Glomerular endothelial cell (primary cell): ENCODE measurements at regions not wholly inside any gene's neighbourhood (a gene's known extent, or its start where the extent isn't known, plus 50 kb on each side); places are given as distances from the start of the nearest gene placed in this dataset.

ENCODE experiments used
- DNase-seq: peaks from one replicate; pipeline ENCODE4 v3.0.0-alpha.2; 2011; ENCODE audit warnings: low read depth, low spot score; ENCODE audit errors: extremely low read depth

DNA sequence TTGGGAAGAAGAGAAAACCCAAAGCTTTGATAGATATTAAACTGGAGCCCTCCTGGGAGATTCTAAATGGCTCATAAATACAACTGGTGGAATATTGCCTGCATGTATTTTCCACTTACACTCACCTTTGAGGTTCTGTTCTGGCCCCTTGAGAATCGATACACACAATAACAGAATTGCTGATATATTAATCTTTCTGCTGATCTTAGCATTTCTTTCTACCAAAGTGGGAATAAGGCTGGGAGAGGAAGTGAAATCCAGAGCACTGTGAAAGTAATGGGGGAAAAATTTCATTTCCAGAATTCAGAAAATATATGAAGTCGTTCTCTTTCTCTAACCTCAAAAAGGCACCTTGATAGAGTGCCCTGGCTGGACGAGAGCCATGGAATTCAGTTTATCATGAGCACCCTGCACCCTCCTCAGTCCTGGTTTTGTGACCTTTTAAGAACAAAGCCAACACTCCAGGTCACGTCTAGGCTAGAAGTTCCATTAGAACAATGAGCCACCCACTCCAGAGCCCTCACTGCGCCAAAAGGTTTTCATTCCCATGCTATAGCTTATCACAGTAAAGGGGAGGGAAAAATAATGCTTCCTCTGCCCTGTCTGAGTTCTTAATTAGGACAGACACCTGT lies 244.5 kb downstream of the CD83 start:
- DNase-seq, result no peak

DNA sequence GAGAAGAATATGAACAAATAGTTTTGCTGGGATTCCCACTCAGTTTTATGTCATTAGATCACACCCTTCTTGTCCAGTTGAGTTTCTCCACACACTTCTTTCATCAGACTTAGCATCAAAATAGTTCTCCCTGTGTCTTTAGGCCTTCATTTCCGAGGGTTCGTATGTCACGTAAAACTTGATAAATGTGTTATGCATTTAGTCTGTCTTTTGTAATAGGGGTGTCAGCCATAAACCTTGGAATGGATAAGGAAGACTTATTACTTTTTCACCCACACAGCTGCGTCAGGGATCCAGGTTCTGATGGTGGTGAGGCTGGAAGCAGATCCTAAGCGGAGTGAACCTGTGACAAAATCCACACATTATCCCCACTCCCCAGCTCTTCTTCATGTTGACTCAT lies 246.8 kb downstream of the CD83 start:
- no peak for DNase-seq

DNA sequence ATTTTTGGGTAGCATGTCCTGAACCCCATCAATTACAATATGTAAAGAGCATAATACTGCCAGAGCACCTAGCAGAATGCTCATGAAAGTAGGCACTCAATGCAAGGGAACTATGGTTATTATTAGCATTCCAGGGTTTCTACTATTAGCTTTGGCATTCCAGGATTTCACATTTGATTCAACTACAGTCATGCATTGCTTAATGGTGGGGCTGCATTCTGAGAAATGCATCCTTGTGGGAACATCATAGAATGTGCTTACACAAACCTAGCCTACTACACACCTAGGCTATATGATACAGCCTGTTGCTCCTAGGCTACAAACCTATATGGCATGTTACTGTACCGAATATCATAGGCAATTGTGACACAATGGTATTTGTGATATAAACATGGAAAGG lies 247.8 kb downstream of the CD83 start:
- DNase-seq, result no peak

DNA sequence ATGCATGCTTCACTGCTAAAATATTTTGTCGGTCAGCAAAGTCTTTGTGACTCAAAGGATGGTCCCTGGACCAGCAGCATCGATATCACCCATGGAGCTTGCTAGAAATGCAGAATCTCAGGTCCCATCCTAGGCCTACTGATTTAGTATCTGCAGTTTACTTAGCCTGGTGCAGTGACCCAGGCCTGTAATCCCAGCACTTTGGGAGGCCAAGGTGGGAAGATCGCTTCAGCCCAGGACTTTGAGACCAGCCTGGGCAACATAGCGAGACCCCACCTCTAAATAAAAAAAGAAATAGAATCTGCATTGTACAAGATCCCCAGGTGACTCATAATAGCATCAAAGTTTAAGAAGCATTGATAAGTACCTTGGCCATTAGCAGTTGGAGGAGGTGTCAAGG lies 248.7 kb downstream of the CD83 start:
- no peak for DNase-seq

DNA sequence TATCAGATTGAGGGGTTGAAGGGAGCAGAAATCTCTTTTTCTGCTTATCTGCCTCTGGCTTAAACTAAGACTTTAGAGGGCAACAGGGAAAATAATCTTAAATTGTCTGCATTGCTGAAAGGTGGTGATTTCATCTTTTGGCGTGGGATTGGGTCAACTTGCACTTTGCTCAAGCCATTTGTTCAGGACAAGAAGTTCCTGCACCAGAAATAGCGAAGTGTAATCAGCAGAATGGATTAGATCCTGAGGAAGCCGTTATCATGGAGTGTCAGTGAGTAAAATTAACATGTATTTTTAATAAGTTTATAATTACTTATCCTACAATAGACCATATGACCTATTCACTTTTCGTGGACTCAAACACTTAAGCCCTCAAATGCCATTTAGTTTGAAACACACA lies 249.3 kb downstream of the CD83 start:
- DNase-seq, result no peak

DNA sequence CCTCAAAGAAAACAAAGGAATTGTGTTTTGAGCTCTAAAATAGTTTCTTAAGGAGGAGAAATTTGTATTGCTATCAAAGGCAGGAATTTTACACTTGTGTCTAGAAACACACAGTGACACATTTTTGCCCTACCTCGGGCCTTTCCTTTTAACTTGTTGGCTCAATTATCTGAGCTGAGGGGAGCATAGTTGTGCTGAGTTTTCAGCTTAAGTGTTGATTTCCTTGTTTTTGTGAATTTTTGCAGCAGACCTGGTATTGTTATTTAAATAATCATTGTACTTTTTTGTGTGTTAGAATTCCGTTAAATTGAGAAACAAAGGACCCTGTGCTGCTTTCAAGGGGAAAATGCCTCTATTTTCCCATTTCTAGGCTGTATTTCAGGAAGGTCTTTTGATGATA lies 249.7 kb downstream of the CD83 start:
- no peak for DNase-seq

DNA sequence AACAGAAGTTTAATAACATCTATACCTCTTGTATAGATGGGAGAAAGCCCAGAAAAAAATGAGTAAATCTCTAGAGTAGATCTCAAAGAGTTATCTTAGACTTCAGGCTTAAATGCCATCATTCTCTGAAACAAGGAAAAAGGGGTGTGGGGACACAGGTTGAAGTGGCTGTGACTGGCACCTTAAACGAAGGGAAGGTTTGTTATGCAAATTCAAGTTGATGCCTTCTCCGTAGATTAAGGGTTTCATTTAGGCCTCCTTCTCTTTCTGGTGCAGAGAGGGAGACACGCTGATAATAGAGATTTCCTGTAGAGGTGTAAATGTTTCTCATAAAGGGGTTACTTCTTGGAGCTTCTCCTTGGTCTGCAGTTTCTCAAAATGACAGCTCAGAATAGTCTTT lies 252.1 kb downstream of the CD83 start:
- DNase-seq, result no peak

DNA sequence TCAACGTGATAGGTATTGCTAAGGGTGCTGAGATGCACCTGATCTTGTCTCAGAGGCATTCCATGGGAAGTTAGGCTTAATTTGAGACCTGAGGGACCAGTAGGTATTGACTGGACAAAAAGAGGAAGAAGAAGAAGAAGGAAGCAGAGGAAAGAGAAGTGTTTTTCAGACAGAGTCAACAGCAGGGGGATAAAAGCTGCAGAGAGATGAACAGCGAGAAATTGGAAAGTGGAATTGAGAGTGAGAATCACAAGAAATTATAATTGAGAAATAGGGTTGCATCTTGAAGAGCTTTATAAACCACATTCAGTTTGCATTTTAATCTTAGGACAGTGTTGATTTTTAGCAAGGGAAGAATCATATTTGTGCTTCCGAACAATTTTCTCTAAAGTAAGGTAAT lies 254.0 kb downstream of the CD83 start:
- DNase-seq, result no peak

DNA sequence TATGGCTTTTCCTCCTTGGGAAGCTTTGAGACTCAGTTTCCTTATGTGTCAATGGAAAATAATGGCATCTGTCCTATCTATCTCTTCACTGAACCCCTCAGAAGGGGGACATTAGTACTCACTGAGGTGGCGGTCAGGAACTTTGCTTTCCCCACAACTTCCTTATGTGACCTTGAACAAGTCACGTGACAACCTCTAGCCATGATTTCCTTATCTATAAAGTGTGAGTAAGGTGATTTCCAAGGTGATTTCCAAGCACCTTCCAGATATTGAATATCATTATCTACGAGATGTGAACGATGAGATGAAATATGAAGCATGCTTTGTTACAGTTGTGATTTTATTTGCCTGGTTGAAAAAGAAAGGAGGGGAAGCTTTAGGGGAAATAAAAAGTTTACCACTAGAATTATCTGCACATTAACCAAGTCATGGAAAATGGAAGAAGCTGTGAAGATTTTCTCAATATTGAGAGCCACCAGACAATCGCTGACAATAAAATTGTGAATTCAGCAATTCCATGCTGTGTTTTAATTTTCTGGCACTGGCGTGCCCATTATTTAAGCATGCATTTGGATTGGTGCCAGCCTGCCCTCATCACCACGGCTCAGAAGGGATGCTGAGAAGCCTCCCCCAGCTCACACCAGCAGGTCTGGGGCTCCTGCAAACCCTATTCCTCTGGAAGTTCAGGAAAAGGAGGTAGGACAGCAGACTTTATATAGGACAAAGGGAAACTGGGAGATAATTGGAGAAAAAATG lies 255.3 kb downstream of the CD83 start:
- DNase-seq, result no peak

DNA sequence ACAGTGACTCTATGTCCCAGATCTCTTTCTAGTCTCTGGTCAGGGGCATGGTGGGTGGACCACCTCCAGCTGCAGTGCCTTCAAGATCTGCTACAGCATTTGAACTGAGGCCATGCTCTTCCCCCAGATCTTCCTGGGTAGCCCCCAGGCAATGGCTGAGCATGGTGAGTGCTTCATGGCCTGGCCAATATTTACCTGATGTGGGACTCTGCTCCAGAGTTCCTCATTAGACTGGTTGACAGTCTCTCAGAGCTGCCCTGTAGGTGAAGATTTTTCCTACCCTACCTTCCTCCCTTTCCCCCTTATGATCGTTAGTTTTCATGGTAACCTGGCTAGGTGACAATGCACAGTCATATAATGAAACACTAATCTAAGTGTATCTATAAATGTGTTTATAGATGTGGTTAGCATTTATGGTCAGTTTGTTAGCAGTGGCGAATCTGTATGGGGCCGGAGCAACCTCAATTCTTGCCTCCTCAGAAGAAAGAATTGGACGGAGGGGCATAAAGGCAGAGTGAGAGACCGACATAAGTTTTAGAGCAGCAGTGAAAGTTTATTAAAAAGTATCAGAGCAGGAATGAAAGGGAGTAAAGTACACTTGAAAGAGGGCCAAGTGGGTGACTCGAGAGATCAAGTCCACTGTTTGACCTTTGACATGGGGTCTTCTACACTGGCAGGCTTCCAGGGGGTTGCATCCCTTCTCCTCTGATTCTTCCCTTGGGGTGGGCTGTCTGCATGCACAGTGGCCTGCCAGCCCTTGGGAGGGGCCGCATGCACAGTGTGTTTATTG lies 256.3 kb downstream of the CD83 start:
- no peak for DNase-seq

DNA sequence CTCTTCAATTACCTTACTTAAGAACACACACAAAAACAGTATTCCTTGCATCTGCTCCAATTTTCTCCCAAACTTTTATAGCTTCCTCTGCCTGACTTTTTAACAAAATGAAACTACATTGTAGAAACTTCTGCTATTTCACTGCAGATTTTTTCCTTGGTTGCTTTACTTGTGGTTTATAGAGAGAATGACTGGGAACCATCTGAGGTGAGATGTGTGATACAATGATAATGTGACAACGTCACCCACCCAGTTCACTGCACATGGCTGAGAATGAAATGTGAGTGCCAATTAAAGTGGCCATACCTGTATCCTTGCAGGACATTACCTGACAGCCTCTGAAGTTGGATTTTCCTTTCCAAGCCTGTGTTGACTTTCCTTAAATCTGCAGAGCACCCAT lies 258.4 kb downstream of the CD83 start:
- DNase-seq, result no peak

DNA sequence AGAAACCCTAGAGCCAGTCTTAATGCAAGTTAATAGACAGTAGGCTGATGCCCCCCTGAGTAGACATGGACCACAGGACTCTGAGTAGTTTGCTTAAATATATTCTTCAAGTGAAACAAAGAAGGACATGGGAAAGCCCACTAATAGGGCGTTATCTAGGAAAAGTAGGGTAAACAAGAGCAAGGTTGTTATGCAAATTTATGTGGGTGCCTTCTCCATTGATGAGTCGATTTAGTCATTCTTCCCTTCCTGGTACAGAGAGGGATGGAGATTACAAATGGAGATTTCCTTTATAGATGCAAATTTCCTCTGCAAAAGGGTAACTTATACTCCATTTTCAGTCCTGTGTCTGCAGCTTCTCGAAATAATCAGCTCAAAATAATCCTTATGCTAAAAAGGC lies 262.0 kb downstream of the CD83 start:
- DNase-seq, result no peak

DNA sequence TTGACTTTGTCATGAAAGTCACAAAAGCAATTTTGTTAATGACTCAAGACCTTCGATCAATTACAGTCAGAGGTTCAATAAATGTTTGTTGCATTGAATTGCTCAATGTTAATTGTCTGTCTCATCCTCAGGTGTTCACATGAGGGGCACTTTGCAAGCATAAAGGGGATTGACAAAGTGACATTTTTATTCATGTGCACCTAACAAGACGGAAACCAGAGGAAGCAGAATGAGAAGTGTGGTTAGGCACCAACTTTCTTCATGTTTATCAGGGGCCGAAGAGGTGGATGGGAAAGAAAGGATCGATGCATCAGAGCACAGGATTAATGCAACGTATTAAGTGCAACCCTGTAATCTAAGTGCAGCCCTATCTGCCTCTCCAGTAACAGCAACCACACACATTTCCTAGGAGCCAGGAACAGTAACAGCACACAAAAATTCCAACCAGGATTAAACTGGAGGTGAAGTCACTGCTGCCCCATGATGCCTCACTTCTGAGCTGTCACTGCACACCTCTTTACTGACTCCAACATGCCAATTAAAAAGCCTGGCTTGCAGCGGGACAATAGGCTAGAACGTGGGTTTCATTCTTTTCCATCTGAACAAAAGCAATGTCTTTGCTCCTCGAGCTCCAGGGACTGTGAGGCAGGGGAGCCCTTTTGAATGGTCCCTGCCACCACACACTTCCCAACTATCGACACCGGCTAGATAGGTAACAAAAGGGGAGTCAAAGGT lies 262.7 kb downstream of the CD83 start:
- DNase-seq, result no peak

DNA sequence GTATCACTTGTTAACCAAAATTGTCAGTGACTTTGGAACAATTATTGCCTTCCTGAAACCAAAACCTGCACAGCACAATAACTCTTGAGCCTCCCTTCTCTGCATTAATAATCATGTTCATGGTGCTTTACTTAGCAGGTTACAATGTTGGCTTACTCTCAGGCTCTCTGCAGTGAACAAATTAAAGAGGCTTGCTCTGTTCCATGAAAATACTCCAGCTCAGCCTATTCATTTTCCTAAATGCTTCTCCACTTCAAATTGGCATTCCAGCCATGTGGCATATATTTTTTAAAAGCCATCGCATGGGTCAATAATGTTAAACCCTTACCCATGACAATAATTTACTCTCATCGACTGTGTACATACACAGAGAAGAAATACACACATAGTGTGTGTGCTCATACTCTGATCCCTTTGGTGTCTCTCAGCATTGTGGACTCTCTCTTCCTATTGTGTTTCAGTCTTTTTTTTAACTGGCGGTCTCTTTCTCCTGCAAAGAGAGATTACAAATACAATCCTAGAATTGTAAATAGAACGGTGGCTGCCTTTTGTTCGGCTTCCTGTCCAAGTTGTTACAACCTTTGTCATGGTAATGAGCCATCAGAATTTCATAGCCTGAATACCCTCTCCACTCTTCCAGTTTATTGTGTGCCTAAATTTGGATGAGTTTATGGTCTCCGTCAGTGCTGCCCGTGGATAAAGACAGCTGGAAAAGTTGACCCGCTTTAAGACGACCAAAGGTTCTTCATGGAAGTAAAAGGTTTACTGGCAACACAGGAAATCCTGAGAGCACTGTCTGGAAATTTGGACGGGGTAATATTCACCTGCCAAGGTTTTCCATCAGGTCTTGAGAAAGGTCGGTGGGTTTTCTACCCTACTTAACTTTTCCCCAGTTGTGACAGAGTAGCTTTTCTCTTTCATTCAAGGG lies 263.6 kb downstream of the CD83 start:
- no peak for DNase-seq

DNA sequence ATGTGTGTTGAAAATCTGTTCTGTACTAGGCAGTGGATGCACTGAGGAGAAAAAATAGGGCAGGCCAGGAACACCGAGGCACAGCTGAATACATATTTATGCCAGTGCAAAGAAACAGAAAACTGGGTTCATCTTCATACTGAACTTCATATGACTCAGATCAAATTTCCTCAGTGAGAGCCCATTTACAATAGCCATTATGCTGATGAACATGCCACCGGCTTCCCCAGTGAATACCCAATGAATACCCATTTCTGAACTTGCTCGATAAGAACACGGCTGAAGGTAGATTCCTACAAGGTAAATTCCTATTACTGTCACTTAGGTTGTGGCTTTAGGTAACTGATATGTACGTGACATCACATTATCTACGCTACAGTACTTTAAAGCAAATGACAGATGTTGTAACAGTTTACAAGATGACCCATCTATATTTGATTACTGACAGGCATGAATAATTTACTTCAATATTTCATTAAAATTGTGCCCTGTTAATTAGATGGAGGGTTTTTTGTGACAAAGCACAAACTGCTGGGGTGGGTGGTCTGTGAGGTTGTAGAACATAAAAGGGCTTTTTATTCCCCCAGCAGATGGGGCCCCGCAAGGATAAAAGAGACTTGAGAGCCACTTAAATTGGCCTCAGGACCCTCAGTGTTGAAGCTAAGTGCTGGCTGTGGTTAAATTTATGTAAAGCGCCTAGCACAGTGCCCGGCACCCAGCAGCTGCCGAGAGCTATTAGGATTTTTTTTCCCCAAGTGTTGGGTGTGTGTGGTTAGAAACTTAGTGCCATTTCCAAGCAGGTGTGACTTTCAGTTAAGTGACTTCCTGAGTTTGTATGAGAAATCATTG lies 264.5 kb downstream of the CD83 start:
- no peak for DNase-seq

DNA sequence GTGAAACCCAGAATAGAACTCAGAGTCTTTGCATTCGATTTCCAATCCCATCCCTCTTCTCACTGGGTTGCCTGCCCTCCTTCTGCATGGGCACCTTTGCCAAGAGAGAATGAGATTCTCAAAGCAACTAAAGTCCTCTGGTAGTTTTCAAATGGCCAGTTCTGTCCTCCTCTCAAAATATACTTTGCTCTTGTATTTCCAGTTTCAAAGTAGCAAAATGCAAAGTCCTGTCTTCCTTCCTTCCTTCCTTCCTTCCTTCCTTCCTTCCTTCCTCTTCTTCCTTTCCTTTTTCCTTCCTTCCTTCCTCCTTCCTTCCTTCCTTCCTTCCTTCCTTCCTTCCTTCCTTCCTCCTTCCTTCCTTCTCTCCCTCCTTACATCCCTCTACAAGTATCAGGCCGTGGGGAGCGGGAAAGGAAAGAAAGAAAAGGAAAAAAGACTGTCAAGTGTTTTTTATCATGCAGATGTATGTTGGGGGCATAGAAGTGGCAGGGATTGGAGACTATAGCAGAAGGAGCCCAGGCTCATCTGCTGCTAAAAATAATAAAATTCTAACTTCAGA lies 265.2 kb downstream of the CD83 start:
- DNase-seq, result no peak

DNA sequence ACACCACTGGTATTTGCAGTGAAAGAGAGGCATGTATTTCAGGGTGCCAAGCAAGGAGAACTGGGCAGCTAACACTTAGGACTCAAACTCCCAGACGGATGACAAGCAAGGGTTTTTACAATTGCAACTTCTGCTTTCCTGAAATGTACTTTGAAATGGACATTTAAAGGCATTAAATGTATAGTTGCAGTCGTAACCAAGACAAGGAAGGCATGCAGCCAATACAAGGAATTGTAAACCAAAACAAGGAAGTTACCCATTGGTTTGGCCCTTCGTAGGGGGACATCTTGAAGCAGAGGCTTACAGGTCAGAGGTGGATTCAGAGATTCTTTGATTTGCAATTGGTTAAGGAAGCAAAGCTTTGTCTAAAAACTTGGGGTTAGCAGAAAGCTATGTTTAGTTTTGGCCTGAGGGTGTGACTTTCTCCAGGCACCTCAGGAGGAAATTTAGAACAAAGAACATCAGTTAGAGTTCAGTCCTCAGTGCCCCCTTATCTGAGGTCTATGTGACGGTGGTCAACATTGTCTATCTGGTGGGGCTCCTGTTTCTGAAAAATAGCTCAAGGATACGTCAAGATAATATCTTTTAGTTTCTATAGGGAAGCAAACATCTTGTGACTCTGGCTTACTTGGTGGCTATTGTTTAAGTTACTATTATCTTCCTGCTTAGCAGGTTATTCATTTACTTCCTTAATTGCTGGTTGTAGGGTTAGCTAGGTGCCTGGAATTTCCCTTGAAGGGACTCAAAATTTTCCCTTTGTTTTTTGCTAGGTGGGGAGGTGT lies 266.0 kb downstream of the CD83 start:
- no peak for DNase-seq
